22Rv1 (cell line): ENCODE measurements at regions not wholly inside any gene's neighbourhood (a gene's known extent, or its start where the extent isn't known, plus 50 kb on each side); places are given as distances from the start of the nearest gene placed in this dataset.

Source experiments
- CTCF ChIP-seq: fragments of 450-650 bp; IDR thresholded peaks from 2 replicates; pipeline ENCODE4 v1.5.1; 2017; ENCODE audit warnings: mild to moderate bottlenecking
- ZFX ChIP-seq: fragments of 450-650 bp; IDR thresholded peaks from 2 replicates; pipeline ENCODE4 v1.6.1; 2017; ENCODE audit warnings: antibody characterized with exemption, borderline replicate concordance

- TF ChIP-seq CTCF (no peak), ZFX (no peak)
These were observed 174.2 kb upstream of the PDGFD start for GRCh38 chr11:104338186-104338585.
